DOHH2 (cell line): ENCODE measurements at regions not wholly inside any gene's neighbourhood (a gene's known extent, or its start where the extent isn't known, plus 50 kb on each side); places are given as distances from the start of the nearest gene placed in this dataset.

Source experiments
- H3F3A ChIP-seq: fragments of 200-600 bp; sonication (generic), shearing (Covaris generic); 2 replicates; pipeline ENCODE4 v1.6.0; 2016; ENCODE audit warnings: antibody characterized with exemption, mild to moderate bottlenecking; ENCODE audit not compliant: control insufficient read depth, insufficient read depth
- H3K27ac ChIP-seq: fragments of 200-600 bp; sonication (generic); 2 replicates; pipeline ENCODE4 v1.5.1; 2014; ENCODE audit warnings: low read depth, mild to moderate bottlenecking, low read length, moderate library complexity
- H3K27me3 ChIP-seq: fragments of 200-600 bp; sonication (generic); 2 replicates; pipeline ENCODE4 v1.6.1; 2014; ENCODE audit warnings: mild to moderate bottlenecking, low read length, mixed read lengths; ENCODE audit not compliant: control insufficient read depth
- H3K36me3 ChIP-seq: fragments of 200-600 bp; sonication (generic); 2 replicates; pipeline ENCODE4 v1.6.1; 2014; ENCODE audit warnings: mild to moderate bottlenecking, low read length, moderate library complexity, mixed read lengths; ENCODE audit not compliant: control insufficient read depth
- H3K4me1 ChIP-seq: fragments of 200-600 bp; sonication (generic); 2 replicates; pipeline ENCODE4 v1.6.1; 2014; ENCODE audit warnings: mild to moderate bottlenecking, low read length, mixed read lengths; ENCODE audit not compliant: control insufficient read depth
- H3K4me2 ChIP-seq: fragments of 200-600 bp; sonication (generic); 2 replicates; pipeline ENCODE4 v1.6.0; 2014; ENCODE audit warnings: mild to moderate bottlenecking, low read length, moderate library complexity
- H3K4me3 ChIP-seq: fragments of 200-600 bp; sonication (generic); 2 replicates; pipeline ENCODE4 v1.5.1; 2014; ENCODE audit warnings: mild to moderate bottlenecking, low read length, mixed read lengths
- H3K79me2 ChIP-seq: fragments of 200-600 bp; sonication (generic); 2 replicates; pipeline ENCODE4 v1.6.1; 2014; ENCODE audit warnings: mild to moderate bottlenecking, low read length, mixed read lengths; ENCODE audit not compliant: control insufficient read depth
- H3K9me2 ChIP-seq: fragments of 200-600 bp; sonication (generic); replicated peaks from 2 replicates; pipeline ENCODE4 v1.6.1; 2014; ENCODE audit warnings: mild to moderate bottlenecking, low read length, mixed read lengths; ENCODE audit not compliant: control insufficient read depth
- H3K9me3 ChIP-seq: fragments of 200-600 bp; sonication (generic); 2 replicates; pipeline ENCODE4 v1.6.1; 2014; ENCODE audit warnings: antibody characterized with exemption, low read length, mixed read lengths; ENCODE audit not compliant: control insufficient read depth, insufficient read depth
- H4K20me1 ChIP-seq: fragments of 200-600 bp; sonication (generic); 2 replicates; pipeline ENCODE4 v1.6.0; 2014; ENCODE audit warnings: low read depth, mild to moderate bottlenecking, antibody characterized with exemption, low read length, moderate library complexity; ENCODE audit not compliant: control insufficient read depth, insufficient read depth
- EZH2phosphoT487 ChIP-seq: fragments of 200-600 bp; sonication (generic); IDR thresholded peaks from 2 replicates; pipeline ENCODE4 v1.6.1; 2017; ENCODE audit warnings: borderline replicate concordance, mild to moderate bottlenecking, antibody characterized with exemption, low read length, moderate library complexity, mixed read lengths
- TF ChIP-seq, protein P1 (sequence below): fragments of 200-600 bp; sonication (generic); IDR thresholded peaks from one replicate; pipeline ENCODE4 v1.5.1; 2014; ENCODE audit warnings: antibody characterized with exemption, mild to moderate bottlenecking, low read depth, low read length; ENCODE audit not compliant: poor library complexity, severe bottlenecking

- no peaks in the 10 kb centered on the region for H3K9me3 ChIP-seq
- H3K79me2 ChIP-seq: no peaks in the 10 kb centered on the region
- no peaks in the 10 kb centered on the region for H4K20me1 ChIP-seq
- peaks cover 75% of the 10 kb centered on the region for H3K4me1 ChIP-seq
- H3K4me2 ChIP-seq: peak overlapping the region; percentile 23
- no peaks in the 10 kb centered on the region for H3K9me2 ChIP-seq
- no peaks in the 10 kb centered on the region for H3K27me3 ChIP-seq
- TF ChIP-seq EZH2phosphoT487: no peak
- TF ChIP-seq, protein P1, sequence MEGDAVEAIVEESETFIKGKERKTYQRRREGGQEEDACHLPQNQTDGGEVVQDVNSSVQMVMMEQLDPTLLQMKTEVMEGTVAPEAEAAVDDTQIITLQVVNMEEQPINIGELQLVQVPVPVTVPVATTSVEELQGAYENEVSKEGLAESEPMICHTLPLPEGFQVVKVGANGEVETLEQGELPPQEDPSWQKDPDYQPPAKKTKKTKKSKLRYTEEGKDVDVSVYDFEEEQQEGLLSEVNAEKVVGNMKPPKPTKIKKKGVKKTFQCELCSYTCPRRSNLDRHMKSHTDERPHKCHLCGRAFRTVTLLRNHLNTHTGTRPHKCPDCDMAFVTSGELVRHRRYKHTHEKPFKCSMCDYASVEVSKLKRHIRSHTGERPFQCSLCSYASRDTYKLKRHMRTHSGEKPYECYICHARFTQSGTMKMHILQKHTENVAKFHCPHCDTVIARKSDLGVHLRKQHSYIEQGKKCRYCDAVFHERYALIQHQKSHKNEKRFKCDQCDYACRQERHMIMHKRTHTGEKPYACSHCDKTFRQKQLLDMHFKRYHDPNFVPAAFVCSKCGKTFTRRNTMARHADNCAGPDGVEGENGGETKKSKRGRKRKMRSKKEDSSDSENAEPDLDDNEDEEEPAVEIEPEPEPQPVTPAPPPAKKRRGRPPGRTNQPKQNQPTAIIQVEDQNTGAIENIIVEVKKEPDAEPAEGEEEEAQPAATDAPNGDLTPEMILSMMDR: no peak
- H3K36me3 ChIP-seq: 0 out of 2 replicates have a peak, but pooled peaks cover 5% of the 10 kb centered on the region
- H3K27ac ChIP-seq: peak overlapping the region; percentile 98
- peak overlapping the region; percentile 14 for H3K4me3 ChIP-seq
- peaks cover 33% of the 10 kb centered on the region for H3F3A ChIP-seq
Measured at GRCh38 chr4:52367282-52367830, 291.7 kb downstream of the USP46 start.

DNA sequence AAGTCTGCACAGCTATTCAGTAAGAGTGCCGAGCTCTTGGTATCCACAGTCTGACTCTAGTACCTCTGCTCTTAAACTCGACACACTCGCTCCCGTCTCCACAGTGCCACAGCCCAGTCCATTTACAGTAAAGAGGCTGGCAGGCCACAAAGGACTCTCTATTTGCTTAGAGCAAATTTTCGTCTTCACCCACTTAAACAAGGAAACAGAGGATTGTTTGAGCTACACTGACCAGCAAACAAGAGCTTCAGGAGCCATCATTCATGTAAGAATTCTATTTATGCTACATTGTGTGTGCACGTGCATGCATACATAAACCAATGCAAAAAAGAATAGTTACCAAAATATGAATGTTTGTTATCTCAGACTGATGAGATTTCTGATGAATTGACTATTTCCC, 290.2 kb downstream of the USP46 start:
- peak overlapping the region; percentile 98 for H3K27ac ChIP-seq
- H3K4me1 ChIP-seq: peaks cover 78% of the 10 kb centered on the region
- H3K9me3 ChIP-seq: no peaks in the 10 kb centered on the region
- H3F3A ChIP-seq: peaks cover 48% of the 10 kb centered on the region
- 0 out of 2 replicates have a peak, but pooled peaks cover 5% of the 10 kb centered on the region for H3K36me3 ChIP-seq
- H3K27me3 ChIP-seq: no peaks in the 10 kb centered on the region
- peak overlapping the region; percentile 27 for H3K4me2 ChIP-seq
- H3K4me3 ChIP-seq: peak overlapping the region; percentile 6
- H4K20me1 ChIP-seq: no peaks in the 10 kb centered on the region
- H3K79me2 ChIP-seq: no peaks in the 10 kb centered on the region
- TF ChIP-seq EZH2phosphoT487: no peak
- TF ChIP-seq, protein P1: no peak
- no peaks in the 10 kb centered on the region for H3K9me2 ChIP-seq

- no peak for TF ChIP-seq EZH2phosphoT487
- TF ChIP-seq, protein P1: no peak
- Histone ChIP-seq H3K4me2 (peak overlapping the region; percentile 74), H3K27ac (peak overlapping the region; percentile 98)
Measured at GRCh38 chr4:52369649-52370048, 289.5 kb downstream of the USP46 start.

More at GRCh38 chr4:52369649-52370048, 289.5 kb downstream of the USP46 start:
- no peaks in the 10 kb centered on the region for H3K9me3 ChIP-seq
- H3K79me2 ChIP-seq: no peaks in the 10 kb centered on the region
- H3K4me3 ChIP-seq: peak overlapping the region; percentile 62
- H3K9me2 ChIP-seq: no peaks in the 10 kb centered on the region
- no peaks in the 10 kb centered on the region for H3K27me3 ChIP-seq
- peaks cover 50% of the 10 kb centered on the region for H3F3A ChIP-seq
- no peaks in the 10 kb centered on the region for H4K20me1 ChIP-seq
- peaks cover 6% of the 10 kb centered on the region for H3K36me3 ChIP-seq
- H3K4me1 ChIP-seq: peaks cover 86% of the 10 kb centered on the region
